NCI-H2107 (cell line): ENCODE measurements at regions not wholly inside any gene's neighbourhood (a gene's known extent, or its start where the extent isn't known, plus 50 kb on each side); places are given as distances from the start of the nearest gene placed in this dataset.
"Not testable (repeated sequence)": the region's sequence is repeated elsewhere in the genome, so short reads cannot be mapped to it uniquely, and the experiment has no call there.

Experiments
- DNase-seq: peaks from one replicate; lab custom pipeline; 2025; lab: John Stamatoyannopoulos, UW

DNA sequence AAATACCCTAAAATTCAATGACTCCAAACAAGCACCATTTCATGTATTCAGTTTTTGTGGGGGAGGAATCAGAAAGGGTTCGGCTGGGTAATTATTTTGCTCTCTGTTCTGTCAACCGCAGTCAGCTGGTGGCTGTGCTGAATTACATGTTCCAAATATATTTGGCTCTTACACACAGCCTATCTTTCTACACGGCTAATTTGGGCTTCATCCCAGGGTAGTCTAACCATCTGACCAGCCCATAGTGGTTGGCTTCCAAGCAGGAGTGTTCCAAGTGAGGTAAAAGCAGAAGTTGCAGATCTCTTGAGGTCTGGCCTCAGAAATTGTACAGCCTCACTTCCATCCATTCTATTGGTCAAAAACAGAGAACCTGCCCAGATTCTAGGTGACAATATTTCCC lies 760.8 kb upstream of the SEMA6D start:
- no peak for DNase-seq

- no peak for DNase-seq
Observed at GRCh38 chr15:46956881-46957280, 760.4 kb upstream of the SEMA6D start.

GRCh38 chr15:46960581-46960980 lies 756.7 kb upstream of the SEMA6D start:
- no peak for DNase-seq

DNA sequence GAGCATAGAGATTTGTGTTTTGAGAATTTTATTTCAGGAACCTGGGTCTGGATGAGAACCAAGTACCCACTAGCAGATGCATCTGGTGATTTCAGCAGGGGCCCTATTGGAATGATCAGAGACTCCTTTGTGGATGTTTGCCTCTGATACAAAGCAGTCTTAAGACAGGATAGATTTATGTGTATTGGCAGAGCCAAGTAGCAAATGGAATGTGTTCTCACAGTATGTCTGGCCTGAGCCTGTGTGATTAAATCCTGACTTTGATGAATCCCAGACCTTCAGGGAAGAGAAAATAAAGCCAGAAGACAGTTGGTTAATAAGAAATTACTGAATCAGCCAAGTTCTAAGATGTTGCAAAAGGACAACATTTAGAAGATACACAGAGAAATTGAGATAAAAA lies 755.5 kb upstream of the SEMA6D start:
- no peak for DNase-seq

- not testable (repeated sequence) for DNase-seq
Observed at GRCh38 chr15:46988055-46988454, 729.2 kb upstream of the SEMA6D start.

- DNase-seq = no peak
Observed at GRCh38 chr15:46996359-46996758, 720.9 kb upstream of the SEMA6D start.

DNA sequence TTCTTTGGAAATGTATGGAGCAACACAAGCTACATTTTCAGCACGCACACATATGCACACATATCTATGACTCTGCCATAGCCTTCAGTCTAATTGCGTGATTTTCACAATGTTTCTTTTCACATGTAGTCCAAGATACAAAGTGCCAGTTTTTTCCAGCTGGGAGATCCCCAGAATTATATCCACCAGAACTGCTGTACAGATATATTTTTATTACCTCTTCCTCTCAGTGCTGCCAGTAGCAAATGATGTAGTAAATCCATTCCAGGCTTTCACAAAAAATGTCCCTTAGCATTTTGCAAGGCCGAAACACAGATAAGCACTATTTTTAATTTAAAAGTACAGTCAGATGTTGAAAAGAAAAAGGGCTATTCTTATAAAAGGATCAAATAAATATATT lies 719.8 kb upstream of the SEMA6D start:
- DNase-seq = no peak

DNA sequence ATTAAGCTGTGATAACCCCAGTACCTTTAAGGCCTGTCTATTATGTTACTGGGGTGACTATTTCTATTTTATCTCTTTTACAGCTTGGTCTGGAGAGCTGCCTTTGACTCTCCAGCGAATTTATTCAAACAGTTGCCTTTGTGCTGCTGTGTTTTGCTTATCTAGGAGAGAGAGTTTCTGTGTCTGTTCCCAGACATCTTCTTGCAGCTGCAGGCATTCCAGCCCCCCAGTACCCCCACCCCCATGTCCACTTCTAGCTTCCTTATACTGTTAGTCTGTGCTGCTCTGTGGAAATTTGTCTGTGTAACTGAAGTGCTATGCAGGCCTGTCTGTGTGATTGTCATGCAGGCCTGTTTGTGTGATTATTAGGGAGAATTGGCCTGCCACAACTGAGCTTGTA lies 713.7 kb upstream of the SEMA6D start:
- no peak for DNase-seq

DNA sequence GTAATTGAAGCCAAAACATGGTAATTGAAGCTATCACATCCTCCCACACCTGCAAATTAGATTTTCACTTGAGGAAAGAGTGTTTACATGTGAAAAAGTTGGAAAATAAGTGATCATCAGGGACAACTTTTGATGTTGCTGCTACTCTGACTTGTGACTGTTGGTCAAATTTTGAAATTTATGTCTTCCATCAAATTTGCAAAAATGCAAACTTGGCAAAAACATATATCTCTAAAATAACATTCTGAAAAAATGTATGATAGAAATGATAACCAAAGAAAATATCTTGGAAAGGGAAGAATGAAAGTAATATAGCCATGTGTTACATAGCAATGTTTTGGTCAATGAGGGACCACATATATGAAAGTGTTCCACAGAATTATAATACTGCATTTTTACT lies 703.9 kb upstream of the SEMA6D start:
- DNase-seq = no peak

DNA sequence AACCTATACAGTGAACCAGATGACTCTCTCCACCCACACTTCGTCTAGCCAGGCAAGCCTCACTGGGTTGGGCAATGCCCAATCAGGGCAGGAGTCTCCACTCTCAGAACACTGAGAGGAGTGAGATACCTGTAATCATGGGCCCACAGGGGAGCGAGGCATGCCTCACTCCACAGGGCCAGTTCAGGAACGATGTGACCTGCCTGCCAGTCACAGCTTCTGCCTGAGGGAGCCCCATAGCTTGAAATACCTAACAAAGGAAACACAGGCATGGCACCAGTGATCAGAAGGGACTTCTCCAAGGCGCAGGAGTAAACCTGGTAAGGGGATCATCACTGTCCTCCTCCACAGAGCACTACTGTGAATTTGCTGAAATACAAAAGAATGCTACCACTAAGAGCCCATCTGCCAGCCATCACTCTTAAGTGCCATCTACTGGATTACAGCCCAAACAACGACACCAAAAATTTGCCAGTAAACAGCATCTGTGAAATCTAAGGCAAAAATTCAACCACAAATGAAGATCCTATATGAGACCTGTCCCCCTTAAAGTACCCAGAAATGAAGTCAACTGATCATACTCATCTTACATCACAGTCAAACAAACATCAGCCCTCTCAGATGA lies 689.9 kb upstream of the SEMA6D start:
- no peak for DNase-seq

GRCh38 chr15:47035475-47036406 lies 681.6 kb upstream of the SEMA6D start:
- no peak for DNase-seq

DNA sequence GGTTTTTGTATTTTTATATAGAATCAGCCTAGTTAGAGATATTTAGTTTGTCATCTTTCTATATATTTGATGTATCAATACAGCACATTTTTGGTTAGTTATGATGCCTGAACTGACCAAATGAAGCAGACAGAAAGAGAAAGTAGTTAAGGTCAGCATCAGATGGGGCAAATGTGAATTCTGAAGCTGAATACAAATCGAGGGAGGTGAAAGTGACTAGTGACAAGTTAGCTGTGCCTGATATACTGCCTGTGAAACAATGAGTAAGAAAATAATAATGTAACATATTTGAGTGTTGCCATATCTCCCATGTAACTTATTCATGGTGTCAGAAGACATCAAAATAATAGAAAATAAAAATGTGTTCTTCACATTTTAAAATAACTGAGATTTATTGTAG lies 680.3 kb upstream of the SEMA6D start:
- no peak for DNase-seq

DNA sequence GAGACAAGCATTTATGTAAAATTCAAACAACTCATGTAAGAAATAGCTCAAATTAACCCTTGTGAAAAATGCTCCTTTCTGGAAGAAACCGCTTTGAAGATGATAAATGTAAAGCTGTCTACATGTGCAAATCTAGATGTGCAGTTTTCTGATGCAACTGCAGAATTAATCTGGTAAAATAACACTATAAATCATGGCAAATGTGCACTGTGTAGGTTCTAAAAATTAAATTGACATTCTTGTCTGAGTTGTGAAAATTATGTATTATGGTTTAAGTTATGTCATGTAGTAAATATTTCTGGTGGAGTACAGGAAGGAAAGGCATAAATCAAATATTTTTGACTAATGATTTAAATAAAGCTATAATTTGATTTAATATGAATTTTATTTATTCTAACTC lies 678.1 kb upstream of the SEMA6D start:
- DNase-seq = no peak

- DNase-seq = no peak
Observed at GRCh38 chr15:47041301-47041700, 676.0 kb upstream of the SEMA6D start.

- not testable (repeated sequence) for DNase-seq
Observed at GRCh38 chr15:47047981-47048380, 669.3 kb upstream of the SEMA6D start.

GRCh38 chr15:47066392-47066791 lies 650.9 kb upstream of the SEMA6D start:
- no peak for DNase-seq

DNA sequence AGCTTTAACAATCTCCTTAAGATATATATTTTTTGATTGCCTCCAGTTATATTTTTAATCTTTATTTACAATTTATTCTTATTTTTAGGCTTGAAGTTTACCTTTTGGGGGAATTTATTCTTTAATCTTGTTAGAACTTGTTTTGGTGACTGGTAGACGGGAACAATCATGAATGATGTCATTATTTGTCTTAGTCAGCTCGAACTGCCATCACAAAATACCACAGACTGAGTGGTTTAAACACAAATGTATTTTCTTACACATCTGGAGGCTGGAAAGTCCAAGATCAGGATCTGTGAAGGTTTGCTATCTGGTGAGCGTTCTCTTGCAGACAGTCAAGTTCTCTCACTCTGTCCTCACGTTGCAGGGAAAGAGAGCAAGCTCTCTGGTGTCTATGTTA lies 639.5 kb upstream of the SEMA6D start:
- not testable (repeated sequence) for DNase-seq

DNA sequence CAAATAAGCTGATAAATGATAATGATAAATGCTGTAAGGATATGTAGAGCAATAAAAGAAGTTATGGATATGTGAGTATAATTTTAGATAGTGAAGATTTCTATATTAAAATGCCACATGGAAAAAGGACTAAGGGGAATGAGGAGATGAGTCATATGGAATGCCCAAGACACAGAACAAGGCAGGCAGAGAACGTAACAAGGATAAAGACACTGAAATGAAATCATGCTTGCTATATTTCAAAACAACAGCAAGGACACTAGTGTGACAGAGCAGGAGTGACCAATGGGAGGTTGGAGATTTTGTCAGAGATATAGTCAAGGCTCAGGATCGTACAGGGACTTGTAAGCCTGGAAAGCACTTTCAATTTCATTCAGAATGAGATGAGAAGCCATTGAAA lies 621.5 kb upstream of the SEMA6D start:
- no peak for DNase-seq

GRCh38 chr15:47098526-47098925 lies 618.8 kb upstream of the SEMA6D start:
- DNase-seq = not testable (repeated sequence)

- DNase-seq = not testable (repeated sequence)
Observed at GRCh38 chr15:47099801-47100200, 617.5 kb upstream of the SEMA6D start.

DNA sequence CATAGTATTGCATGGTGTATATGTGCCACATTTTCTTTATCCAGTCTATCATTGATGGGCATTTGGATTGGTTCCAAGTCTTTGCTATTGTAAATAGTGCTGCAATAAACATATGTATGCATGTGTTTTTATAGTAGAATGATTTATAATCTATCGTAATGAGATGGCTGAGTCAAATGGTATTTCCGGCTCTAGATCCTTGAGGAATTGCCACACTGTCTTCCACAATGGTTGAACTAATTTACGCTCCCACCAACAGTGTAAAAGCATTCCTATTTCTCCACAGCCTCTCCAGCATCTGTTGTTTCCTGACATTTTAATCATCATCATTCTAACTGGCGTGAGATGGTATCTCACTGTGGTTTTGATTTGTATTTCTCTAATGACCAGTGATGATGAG lies 608.5 kb upstream of the SEMA6D start:
- DNase-seq = not testable (repeated sequence)

- DNase-seq = no peak
Observed at GRCh38 chr15:47116698-47117097, 600.6 kb upstream of the SEMA6D start.

- DNase-seq = no peak
Observed at GRCh38 chr15:47119349-47119748, 598.0 kb upstream of the SEMA6D start.
